Cardiac fibroblast (primary cell): ENCODE measurements at regions not wholly inside any gene's neighbourhood (a gene's known extent, or its start where the extent isn't known, plus 50 kb on each side); places are given as distances from the start of the nearest gene placed in this dataset.

Experiments used
- DNase-seq, 2 donors: peaks; one replicate each; pipeline versions ENCODE4 v3.0.0 to v3.0.0-alpha.2; 2010; ENCODE audit warnings: low read depth in 2 of 2
- H3K4me3 ChIP-seq, 2 donors: replicated peaks in 1 of 2; 1 replicate in 1 of 2; 2 replicates in 1 of 2; pipeline ENCODE4 v1.5.1; 2011; ENCODE audit warnings: low read depth in 2 of 2, low read length in 2 of 2, mild to moderate bottlenecking in 2 of 2, moderate library complexity in 1 of 2
- TF ChIP-seq, protein P1 (sequence below): IDR thresholded peaks from one replicate; pipeline ENCODE4 v1.5.1; 2011; ENCODE audit warnings: low read depth, mild to moderate bottlenecking, low read length, inconsistent platforms

- no peak overlapping the region for H3K4me3 ChIP-seq
- TF ChIP-seq, protein P1, sequence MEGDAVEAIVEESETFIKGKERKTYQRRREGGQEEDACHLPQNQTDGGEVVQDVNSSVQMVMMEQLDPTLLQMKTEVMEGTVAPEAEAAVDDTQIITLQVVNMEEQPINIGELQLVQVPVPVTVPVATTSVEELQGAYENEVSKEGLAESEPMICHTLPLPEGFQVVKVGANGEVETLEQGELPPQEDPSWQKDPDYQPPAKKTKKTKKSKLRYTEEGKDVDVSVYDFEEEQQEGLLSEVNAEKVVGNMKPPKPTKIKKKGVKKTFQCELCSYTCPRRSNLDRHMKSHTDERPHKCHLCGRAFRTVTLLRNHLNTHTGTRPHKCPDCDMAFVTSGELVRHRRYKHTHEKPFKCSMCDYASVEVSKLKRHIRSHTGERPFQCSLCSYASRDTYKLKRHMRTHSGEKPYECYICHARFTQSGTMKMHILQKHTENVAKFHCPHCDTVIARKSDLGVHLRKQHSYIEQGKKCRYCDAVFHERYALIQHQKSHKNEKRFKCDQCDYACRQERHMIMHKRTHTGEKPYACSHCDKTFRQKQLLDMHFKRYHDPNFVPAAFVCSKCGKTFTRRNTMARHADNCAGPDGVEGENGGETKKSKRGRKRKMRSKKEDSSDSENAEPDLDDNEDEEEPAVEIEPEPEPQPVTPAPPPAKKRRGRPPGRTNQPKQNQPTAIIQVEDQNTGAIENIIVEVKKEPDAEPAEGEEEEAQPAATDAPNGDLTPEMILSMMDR: no peak
- DNase-seq: no peak
Measured at GRCh38 chr7:68107968-68108367, 1111.3 kb downstream of the TYW1 start.

DNA sequence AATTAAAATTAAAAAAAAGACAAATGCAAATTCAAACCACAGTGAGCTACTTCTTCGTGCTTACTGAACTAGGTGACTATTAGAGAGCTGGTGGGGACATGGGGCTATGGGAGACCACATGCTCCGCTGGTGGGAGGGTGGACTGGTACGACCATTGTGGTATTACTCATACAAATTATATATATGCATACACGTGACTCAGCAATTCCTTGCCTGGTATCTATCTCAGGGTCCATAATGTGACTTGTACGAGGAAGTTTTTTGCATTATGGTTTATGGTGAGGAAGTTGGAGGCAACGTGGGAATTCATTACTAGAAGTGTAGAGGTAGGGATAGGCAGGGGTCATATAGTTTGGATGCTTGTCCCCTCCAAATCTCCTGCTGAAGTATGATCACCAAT, 1112.7 kb downstream of the TYW1 start:
- TF ChIP-seq, protein P1: no peak
- no peak for DNase-seq
- no peak overlapping the region for H3K4me3 ChIP-seq

DNA sequence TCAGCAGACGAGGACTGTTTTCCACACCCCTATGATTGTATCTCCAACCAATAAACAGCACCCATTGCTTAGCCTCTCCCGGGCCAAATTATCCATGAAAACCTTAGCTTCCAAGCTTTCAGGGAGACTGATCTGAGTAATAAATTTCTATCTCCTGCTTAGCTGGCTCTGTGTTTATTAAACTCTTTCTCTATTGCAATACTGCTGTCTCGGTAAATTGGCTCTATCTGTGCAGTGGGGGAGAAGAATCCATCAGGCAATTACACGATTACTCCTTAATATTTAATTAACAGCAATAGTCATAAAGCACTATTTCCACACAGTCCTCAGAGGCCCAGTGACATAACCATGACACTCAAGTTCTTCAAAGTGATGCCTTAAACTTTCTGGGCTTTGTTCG, 1122.8 kb downstream of the TYW1 start:
- TF ChIP-seq, protein P1: no peak
- DNase-seq: no peak
- H3K4me3 ChIP-seq: no peak overlapping the region

GRCh38 chr7:68121056-68121455, 1124.4 kb downstream of the TYW1 start:
- no peak overlapping the region for H3K4me3 ChIP-seq
- DNase-seq: no peak
- TF ChIP-seq, protein P1: no peak

- TF ChIP-seq, protein P1: no peak
- DNase-seq: no peak
- no peak overlapping the region for H3K4me3 ChIP-seq
Measured at GRCh38 chr7:68121655-68122054, 1125.0 kb downstream of the TYW1 start.

DNA sequence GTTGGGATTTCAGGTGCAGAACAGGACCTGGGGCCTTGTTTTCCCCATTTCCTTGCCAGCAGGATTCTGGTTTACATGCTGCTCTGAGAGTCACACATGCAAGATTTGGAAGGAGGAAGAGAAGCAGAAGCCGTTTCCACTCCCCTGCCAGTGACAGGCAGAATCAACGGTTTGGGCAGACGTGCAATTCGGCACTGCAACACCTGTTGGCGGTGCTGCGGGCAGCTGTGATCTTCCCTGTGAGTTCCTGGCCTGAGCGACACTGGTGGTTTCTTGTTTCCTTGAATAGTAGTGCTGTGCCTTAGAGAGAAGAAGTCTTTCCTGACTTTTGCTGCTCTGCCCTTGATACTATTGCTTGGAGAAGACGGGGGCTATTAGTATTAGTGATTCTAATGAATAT, 1126.2 kb downstream of the TYW1 start:
- no peak for DNase-seq
- TF ChIP-seq, protein P1: no peak
- no peak overlapping the region for H3K4me3 ChIP-seq

- TF ChIP-seq, protein P1: no peak
- no peak for DNase-seq
- H3K4me3 ChIP-seq: no peak overlapping the region
Measured at GRCh38 chr7:68125168-68125567, 1128.5 kb downstream of the TYW1 start.
